Muscle layer of duodenum (tissue), 2 donors: ENCODE measurements at regions not wholly inside any gene's neighbourhood (a gene's known extent, or its start where the extent isn't known, plus 50 kb on each side); places are given as distances from the start of the nearest gene placed in this dataset.

Experiments used
- H3K27ac ChIP-seq: one replicate; pipeline ENCODE4 v1.7.0; 2013; ENCODE audit warnings: mild to moderate bottlenecking, low read length
- H3K27me3 ChIP-seq: one replicate; pipeline ENCODE4 v1.7.0; 2013; ENCODE audit warnings: low read depth, mild to moderate bottlenecking, control low read depth, low read length
- H3K36me3 ChIP-seq, 2 donors: one replicate each; pipeline ENCODE4 v1.7.0; 2013; ENCODE audit warnings: low read length in 2 of 2, control low read depth in 1 of 2, mild to moderate bottlenecking in 1 of 2; ENCODE audit not compliant: insufficient read depth in 2 of 2, control insufficient read depth in 1 of 2
- H3K4me1 ChIP-seq, 2 donors: one replicate each; pipeline ENCODE4 v1.7.0; 2013; ENCODE audit warnings: low read length in 2 of 2, mild to moderate bottlenecking in 2 of 2, control low read depth in 1 of 2, moderate library complexity in 1 of 2; ENCODE audit not compliant: insufficient read depth in 2 of 2, control insufficient read depth in 1 of 2
- H3K4me3 ChIP-seq, 2 donors: one replicate each; pipeline ENCODE4 v1.7.0; 2013; ENCODE audit warnings: low read length in 2 of 2, low read depth in 1 of 2, mild to moderate bottlenecking in 1 of 2
- H3K9me3 ChIP-seq, 2 donors: one replicate each; pipeline ENCODE4 v1.7.0; 2013; ENCODE audit warnings: low read length in 2 of 2, control low read depth in 1 of 2, mild to moderate bottlenecking in 1 of 2; ENCODE audit not compliant: control insufficient read depth in 1 of 2
- donor health status: healthy.

DNA sequence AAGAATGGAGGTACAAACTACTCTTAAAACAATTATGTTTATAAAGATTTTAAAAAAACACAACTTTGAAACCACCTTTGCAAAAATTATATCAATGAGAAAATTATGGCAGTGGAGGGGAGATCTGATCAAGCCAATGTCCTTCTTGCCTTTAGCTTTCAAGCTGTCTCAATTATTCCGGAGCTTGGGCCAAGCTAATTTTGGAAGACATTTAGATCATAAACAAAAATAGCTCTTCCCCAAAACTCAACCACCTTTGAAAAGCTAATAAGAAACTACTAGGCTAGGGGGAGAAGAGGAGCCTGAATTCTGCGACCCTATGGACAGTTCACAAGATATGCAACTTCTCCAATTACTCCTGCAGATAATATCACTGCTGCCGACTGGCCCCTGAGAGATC is 263.3 kb downstream of the ICE1 start:
- Histone ChIP-seq H3K4me1 (no peaks in the 10 kb centered on the region), H3K9me3 (peaks cover 0 to 5% of the 10 kb centered on the region in 2 donors), H3K27me3 (no peaks in the 10 kb centered on the region), H3K27ac (no peak overlapping the region), H3K4me3 (no peak overlapping the region), H3K36me3 (no peaks in the 10 kb centered on the region)

- Histone ChIP-seq H3K27me3 (no peaks in the 10 kb centered on the region), H3K36me3 (no peaks in the 10 kb centered on the region), H3K4me1 (no peaks in the 10 kb centered on the region), H3K9me3 (peaks cover 0 to 5% of the 10 kb centered on the region in 2 donors), H3K27ac (no peak overlapping the region), H3K4me3 (no peak overlapping the region)
These were observed 260.7 kb downstream of the ICE1 start for GRCh38 chr5:5683174-5683573.

GRCh38 chr5:5678909-5679308 is 256.4 kb downstream of the ICE1 start:
- Histone ChIP-seq H3K4me3 (no peak overlapping the region), H3K4me1 (peaks cover 0 to 2% of the 10 kb centered on the region in 2 donors), H3K27ac (no peak overlapping the region), H3K27me3 (no peaks in the 10 kb centered on the region), H3K36me3 (no peaks in the 10 kb centered on the region), H3K9me3 (peaks cover 0 to 4% of the 10 kb centered on the region in 2 donors)

- no peak overlapping the region for H3K27ac ChIP-seq
- peaks cover 0 to 2% of the 10 kb centered on the region in 2 donors for H3K4me1 ChIP-seq
- no peaks in the 10 kb centered on the region for H3K36me3 ChIP-seq
- H3K4me3 ChIP-seq, result no peak overlapping the region
- H3K9me3 ChIP-seq, result no peaks in the 10 kb centered on the region
- H3K27me3 ChIP-seq, result no peaks in the 10 kb centered on the region
These were observed 255.3 kb downstream of the ICE1 start for GRCh38 chr5:5677738-5678137.

DNA sequence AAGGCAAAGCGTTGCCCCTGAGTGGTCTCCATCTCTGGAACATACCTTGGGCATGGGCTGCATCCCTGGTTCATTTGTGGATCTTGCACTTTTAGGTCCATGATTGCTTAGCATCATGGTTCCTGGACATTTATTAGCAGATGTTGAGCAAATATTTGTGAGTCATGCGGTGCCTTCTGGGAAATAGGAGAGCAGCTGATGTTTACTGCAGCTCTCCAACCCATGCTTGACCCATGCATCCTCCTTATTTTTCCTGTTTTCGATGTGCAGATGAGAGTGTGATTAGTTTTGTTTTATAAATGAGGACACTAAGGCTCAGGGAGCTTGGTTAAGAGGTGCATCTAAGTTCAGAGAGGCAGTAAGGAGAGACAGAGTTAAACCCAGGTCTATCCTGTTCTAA is 253.7 kb downstream of the ICE1 start:
- no peak overlapping the region for H3K27ac ChIP-seq

GRCh38 chr5:5675511-5675910 is 253.0 kb downstream of the ICE1 start:
- Histone ChIP-seq H3K36me3 (no peaks in the 10 kb centered on the region), H3K4me3 (no peak overlapping the region), H3K27me3 (no peaks in the 10 kb centered on the region), H3K4me1 (peaks cover 0 to 2% of the 10 kb centered on the region in 2 donors), H3K9me3 (no peaks in the 10 kb centered on the region), H3K27ac (no peak overlapping the region)

More for the DNA sequence above, 253.7 kb downstream of the ICE1 start:
- H3K9me3 ChIP-seq, result no peaks in the 10 kb centered on the region
- H3K27me3 ChIP-seq, result no peaks in the 10 kb centered on the region
- H3K4me1 ChIP-seq, result peaks cover 0 to 2% of the 10 kb centered on the region in 2 donors
- H3K4me3 ChIP-seq, result no peak overlapping the region
- H3K36me3 ChIP-seq, result no peaks in the 10 kb centered on the region

DNA sequence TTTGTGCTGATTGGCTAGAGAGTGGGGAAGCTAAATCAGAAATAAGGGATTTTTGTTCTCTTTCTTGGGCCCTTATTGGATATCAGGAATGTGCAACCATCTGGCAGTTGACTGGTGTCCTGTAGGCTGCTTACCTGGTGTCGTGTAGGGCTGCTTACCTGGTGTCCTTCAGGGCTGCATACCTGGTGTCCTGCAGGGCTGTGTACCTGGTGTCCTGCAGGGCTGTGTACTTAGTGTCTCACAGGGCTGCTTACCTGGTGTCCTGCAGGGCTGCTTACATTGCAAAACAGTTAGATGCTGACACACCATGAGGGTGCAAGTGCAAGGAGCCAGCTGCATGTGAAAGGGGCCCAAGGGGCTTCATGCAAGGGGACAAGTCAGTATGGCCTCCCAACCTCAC is 249.3 kb downstream of the ICE1 start:
- H3K27ac ChIP-seq, result no peak overlapping the region
- no peaks in the 10 kb centered on the region for H3K27me3 ChIP-seq
- no peaks in the 10 kb centered on the region for H3K9me3 ChIP-seq
- H3K4me1 ChIP-seq, result peaks cover 0 to 2% of the 10 kb centered on the region in 2 donors
- H3K4me3 ChIP-seq, result no peak overlapping the region
- H3K36me3 ChIP-seq, result no peaks in the 10 kb centered on the region

DNA sequence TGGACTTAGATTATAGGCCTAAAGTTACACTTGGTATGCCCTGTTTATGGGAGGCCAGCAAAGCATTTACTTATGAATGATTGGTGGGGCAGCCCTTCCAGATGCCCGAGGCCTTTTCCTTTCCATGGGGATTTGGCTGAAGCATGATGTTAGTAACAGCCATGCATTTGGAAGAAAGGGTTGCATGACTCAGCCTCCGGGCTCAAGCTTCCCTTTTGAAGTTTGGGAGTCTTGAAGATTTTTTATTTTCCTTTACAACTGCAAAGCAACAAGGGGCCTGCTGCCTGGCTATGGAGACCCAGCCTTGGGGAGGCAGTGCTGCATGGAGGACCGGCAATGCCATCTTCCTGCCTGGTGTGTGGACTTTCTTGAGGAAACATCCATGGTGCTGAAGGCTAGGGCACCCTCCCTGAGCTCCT is 244.7 kb downstream of the ICE1 start:
- H3K9me3 ChIP-seq, result no peaks in the 10 kb centered on the region
- no peak overlapping the region for H3K4me3 ChIP-seq
- H3K4me1 ChIP-seq, result no peaks in the 10 kb centered on the region
- H3K27me3 ChIP-seq, result no peaks in the 10 kb centered on the region
- H3K36me3 ChIP-seq, result no peaks in the 10 kb centered on the region
- H3K27ac ChIP-seq, result no peak overlapping the region

GRCh38 chr5:5666369-5666768 is 243.9 kb downstream of the ICE1 start:
- H3K4me3 ChIP-seq, result no peak overlapping the region
- no peaks in the 10 kb centered on the region for H3K4me1 ChIP-seq

GRCh38 chr5:5666076-5666365 is 243.5 kb downstream of the ICE1 start:
- Histone ChIP-seq H3K9me3 (no peaks in the 10 kb centered on the region), H3K4me1 (no peaks in the 10 kb centered on the region), H3K27ac (no peak overlapping the region), H3K36me3 (no peaks in the 10 kb centered on the region), H3K27me3 (no peaks in the 10 kb centered on the region), H3K4me3 (no peak overlapping the region)

More at GRCh38 chr5:5666369-5666768, 243.9 kb downstream of the ICE1 start:
- H3K36me3 ChIP-seq, result no peaks in the 10 kb centered on the region
- H3K9me3 ChIP-seq, result no peaks in the 10 kb centered on the region
- no peak overlapping the region for H3K27ac ChIP-seq
- H3K27me3 ChIP-seq, result no peaks in the 10 kb centered on the region

DNA sequence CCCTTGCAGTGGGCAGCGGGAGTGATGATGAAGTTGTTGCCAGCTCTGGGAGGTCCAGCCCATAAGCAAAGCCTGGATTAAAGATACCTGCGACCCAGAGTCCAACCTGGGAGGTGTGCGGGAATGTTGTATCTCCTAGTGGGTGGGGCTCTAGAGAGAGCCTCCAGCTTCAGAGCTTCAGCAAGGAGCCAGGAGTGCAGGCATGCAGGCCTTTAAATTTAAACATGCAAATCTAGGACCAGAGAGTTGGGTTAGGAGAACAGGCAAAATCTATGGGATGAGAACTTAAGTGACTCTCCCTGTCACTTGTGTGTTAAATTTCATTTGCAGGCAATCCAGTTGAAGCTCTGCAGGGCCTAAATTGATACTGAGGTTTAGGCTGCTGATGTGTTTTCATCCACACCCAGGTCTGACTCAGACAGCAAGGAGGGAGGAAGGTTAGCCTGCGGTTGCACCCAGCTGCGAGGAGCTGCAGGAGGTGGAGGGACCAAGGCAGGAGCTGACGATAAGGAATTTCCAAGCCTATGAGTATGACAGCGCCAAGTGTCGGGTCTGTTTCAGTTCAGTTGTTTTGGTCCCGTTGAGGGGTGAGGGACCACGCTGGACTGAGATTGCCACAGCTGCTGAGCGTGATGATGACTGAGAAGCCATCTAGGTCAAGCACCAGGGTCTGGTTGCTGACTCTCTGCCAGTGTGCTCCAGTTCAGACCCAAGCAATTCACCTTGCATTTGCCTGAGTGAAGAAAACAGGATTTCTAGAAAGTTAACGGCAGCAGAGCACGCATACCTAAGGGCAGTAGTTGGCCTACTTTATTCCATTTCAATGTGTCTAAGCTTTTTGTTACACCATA is 243.0 kb downstream of the ICE1 start:
- H3K4me3 ChIP-seq, result no peak overlapping the region
- H3K36me3 ChIP-seq, result no peaks in the 10 kb centered on the region
- no peak overlapping the region for H3K27ac ChIP-seq
- H3K9me3 ChIP-seq, result no peaks in the 10 kb centered on the region
- no peaks in the 10 kb centered on the region for H3K27me3 ChIP-seq
- H3K4me1 ChIP-seq, result no peaks in the 10 kb centered on the region

- Histone ChIP-seq H3K4me1 (no peaks in the 10 kb centered on the region), H3K27ac (no peak overlapping the region), H3K27me3 (no peaks in the 10 kb centered on the region), H3K4me3 (no peak overlapping the region), H3K9me3 (no peaks in the 10 kb centered on the region), H3K36me3 (no peaks in the 10 kb centered on the region)
These were observed 236.5 kb downstream of the ICE1 start for GRCh38 chr5:5658889-5659465.
